Fibroblast of upper back skin (primary cell): ENCODE measurements at regions not wholly inside any gene's neighbourhood (a gene's known extent, or its start where the extent isn't known, plus 50 kb on each side); places are given as distances from the start of the nearest gene placed in this dataset.

Source experiments
- DNase-seq: peaks from one replicate; pipeline ENCODE4 v3.0.0-alpha.2; 2013

- peak; percentile 69 for DNase-seq
These were observed 202.5 kb upstream of the SGK1 start for GRCh38 chr6:134520181-134521115.

GRCh38 chr6:134519465-134519864 is 201.6 kb upstream of the SGK1 start:
- no peak for DNase-seq

GRCh38 chr6:134517868-134518267 is 200.0 kb upstream of the SGK1 start:
- DNase-seq, result no peak

GRCh38 chr6:134517145-134517658 is 199.3 kb upstream of the SGK1 start:
- DNase-seq, result peak; percentile 86

GRCh38 chr6:134516582-134516981 is 198.7 kb upstream of the SGK1 start:
- DNase-seq, result no peak

GRCh38 chr6:134515986-134516385 is 198.1 kb upstream of the SGK1 start:
- DNase-seq, result no peak

- DNase-seq, result peak; percentile 23
These were observed 195.1 kb upstream of the SGK1 start for GRCh38 chr6:134512981-134513391.

- no peak for DNase-seq
These were observed 194.2 kb upstream of the SGK1 start for GRCh38 chr6:134511984-134512683.

- DNase-seq, result peak; percentile 28
These were observed 193.0 kb upstream of the SGK1 start for GRCh38 chr6:134510920-134511319.

GRCh38 chr6:134510142-134510541 is 192.2 kb upstream of the SGK1 start:
- DNase-seq, result peak; percentile 28

GRCh38 chr6:134508862-134509498 is 191.1 kb upstream of the SGK1 start:
- no peak for DNase-seq

GRCh38 chr6:134506162-134506561 is 188.2 kb upstream of the SGK1 start:
- DNase-seq, result no peak

- DNase-seq, result no peak
These were observed 185.8 kb upstream of the SGK1 start for GRCh38 chr6:134503585-134504281.

GRCh38 chr6:134502614-134503549 is 185.0 kb upstream of the SGK1 start:
- DNase-seq, result no peak

GRCh38 chr6:134495890-134496248 is 178.0 kb upstream of the SGK1 start:
- no peak for DNase-seq

- DNase-seq, result no peak
These were observed 177.4 kb upstream of the SGK1 start for GRCh38 chr6:134495203-134495889.

- no peak for DNase-seq
These were observed 175.9 kb upstream of the SGK1 start for GRCh38 chr6:134493789-134494188.

GRCh38 chr6:134491477-134491876 is 173.6 kb upstream of the SGK1 start:
- peak; percentile 65 for DNase-seq

- no peak for DNase-seq
These were observed 164.8 kb upstream of the SGK1 start for GRCh38 chr6:134482593-134483270.

GRCh38 chr6:134481966-134482365 is 164.1 kb upstream of the SGK1 start:
- no peak for DNase-seq
